Esophagus squamous epithelium (tissue), 4 donors: ENCODE measurements at regions not wholly inside any gene's neighbourhood (a gene's known extent, or its start where the extent isn't known, plus 50 kb on each side); places are given as distances from the start of the nearest gene placed in this dataset.

Experiments used
- POLR2A ChIP-seq, 4 donors: fragments of 450-650 bp; IDR thresholded peaks; one replicate each; pipeline ENCODE4 v1.6.1; 2017; ENCODE audit warnings: antibody characterized with exemption in 4 of 4, mild to moderate bottlenecking in 4 of 4, moderate library complexity in 3 of 4
- TF ChIP-seq, protein P1 (sequence below), 6 experiments: fragments of 450-650 bp in 4 of 6; fragments of 200-600 bp in 2 of 6; sonication (generic) in 2 of 6; IDR thresholded peaks; one replicate each; pipeline ENCODE4 v1.5.1; 2016 to 2019; ENCODE audit warnings: antibody characterized with exemption in 6 of 6, mild to moderate bottlenecking in 4 of 6, moderate library complexity in 4 of 6

DNA sequence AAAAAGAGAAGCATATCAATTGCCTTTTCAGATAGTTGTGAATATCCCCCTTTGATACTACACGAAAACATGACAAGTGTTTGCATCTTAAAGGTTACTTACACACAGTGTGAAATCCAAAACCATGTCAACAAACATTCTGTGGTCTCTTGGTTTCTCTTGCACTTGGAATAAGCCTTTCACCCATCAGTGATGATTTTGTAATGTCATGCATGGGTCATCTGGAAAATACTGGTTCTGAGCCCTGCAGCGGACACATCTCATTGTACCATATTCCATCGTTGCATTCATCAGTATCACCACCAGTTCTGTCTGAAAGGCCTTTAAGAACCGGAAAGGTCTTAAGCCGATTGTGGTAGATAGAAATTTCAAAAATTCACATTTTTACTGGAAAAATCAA is 65.4 kb upstream of the SOX1 start:
- TF ChIP-seq, protein P1, sequence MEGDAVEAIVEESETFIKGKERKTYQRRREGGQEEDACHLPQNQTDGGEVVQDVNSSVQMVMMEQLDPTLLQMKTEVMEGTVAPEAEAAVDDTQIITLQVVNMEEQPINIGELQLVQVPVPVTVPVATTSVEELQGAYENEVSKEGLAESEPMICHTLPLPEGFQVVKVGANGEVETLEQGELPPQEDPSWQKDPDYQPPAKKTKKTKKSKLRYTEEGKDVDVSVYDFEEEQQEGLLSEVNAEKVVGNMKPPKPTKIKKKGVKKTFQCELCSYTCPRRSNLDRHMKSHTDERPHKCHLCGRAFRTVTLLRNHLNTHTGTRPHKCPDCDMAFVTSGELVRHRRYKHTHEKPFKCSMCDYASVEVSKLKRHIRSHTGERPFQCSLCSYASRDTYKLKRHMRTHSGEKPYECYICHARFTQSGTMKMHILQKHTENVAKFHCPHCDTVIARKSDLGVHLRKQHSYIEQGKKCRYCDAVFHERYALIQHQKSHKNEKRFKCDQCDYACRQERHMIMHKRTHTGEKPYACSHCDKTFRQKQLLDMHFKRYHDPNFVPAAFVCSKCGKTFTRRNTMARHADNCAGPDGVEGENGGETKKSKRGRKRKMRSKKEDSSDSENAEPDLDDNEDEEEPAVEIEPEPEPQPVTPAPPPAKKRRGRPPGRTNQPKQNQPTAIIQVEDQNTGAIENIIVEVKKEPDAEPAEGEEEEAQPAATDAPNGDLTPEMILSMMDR (IDR thresholded peaks at IDR 0.05): no peak
- no peak for TF ChIP-seq POLR2A (IDR thresholded peaks at IDR 0.05)
